ENCODE measurements at regions not wholly inside any gene's neighbourhood (a gene's known extent, or its start where the extent isn't known, plus 50 kb on each side); places are given as distances from the start of the nearest gene placed in this dataset.

DNA sequence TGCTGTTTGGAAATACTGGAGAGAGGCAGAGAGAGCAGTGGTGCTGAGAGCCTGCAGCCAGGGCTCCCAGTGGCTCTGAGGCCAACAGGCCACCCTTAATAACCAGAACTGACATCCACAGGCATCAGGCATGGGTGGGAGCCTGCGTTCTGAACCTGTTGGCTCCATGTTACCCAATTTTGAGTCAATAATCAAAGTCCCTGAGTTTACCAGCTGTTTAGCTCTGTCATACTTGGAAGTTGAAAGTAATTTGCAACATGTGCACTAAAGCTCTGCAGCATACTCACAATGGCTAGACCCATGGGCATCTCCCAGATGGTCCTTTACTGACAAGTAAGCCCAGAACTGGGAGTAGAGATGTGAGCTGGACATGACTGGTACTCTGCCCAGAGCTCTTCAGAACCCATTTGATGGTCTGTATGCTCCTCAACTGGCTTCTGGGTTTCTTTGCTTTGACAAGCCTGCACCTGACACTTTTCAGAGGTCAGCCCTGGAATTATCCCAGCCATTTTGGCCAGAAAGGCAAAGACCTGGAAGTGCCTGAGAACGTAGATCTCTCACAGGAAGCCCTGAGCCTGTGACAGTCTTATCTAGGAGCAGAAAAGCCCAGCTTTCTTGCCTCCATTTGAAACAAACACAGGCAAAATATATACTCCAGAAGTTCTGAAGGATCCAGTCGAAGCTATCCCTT lies 122.4 kb upstream of the CITED2 start:
- H3K9me3 ChIP-seq (replicated peaks; ENCODE audit: control insufficient read depth, insufficient read depth, low read depth, low read length), result no peaks in the 10 kb centered on the region
- intact Hi-C loops (cut with micrococcal nuclease) (loop anchor here (1.0 to 5.0 kb wide), 4 partner anchors 20 to 122 kb away; partner anchors contain the start of gene CITED2), in situ Hi-C loops (cut with MboI) (no loop called here)
- no TSS peak for BruUV-seq (replicated peaks)
- H3K36me3 ChIP-seq (ENCODE audit: control insufficient read depth, insufficient read depth, low read length), result no peaks in the 10 kb centered on the region
- ChIA-PET CTCF (ENCODE audit: low intra/inter-chr PET ratio) (no interaction called here), POLR2A (interaction anchor here (0.7 to 1.9 kb wide), 8 partner anchors 11 to 122 kb away, joined by 3 to 17 read pairs (median 4); partner anchors contain the start of gene CITED2)
- DNase-seq (ENCODE audit: extremely low read depth in 1 of 4, low spot score in 3 of 4), result peak in 2 of 4 experiments; percentile 46 to 70
- peak overlapping the region; percentile 66 for H3K4me2 ChIP-seq (ENCODE audit: insufficient read depth, low read length)
- ATAC-seq, result peak; percentile 75
- H3K9me1 ChIP-seq (ENCODE audit: control insufficient read depth, insufficient read depth, low read length), result no peaks in the 10 kb centered on the region
- H2AFZ ChIP-seq (ENCODE audit: low read depth, low read length), result peak overlapping the region; percentile 87
- WGBS (ENCODE audit: insufficient coverage, low coverage, missing lambda C conversion rate), result 19% methylated on average over 3 of the region's 3 CpGs
- H3K4me1 ChIP-seq (replicated peaks in 1 of 2; ENCODE audit: control insufficient read depth in 2 of 2, insufficient read depth in 2 of 2, low read length in 2 of 2), result peaks cover 19 to 22% of the 10 kb centered on the region in 2 experiments
- no peak for FAIRE-seq
- H3K4me3 ChIP-seq, result peak overlapping the region; percentile 4; the same call in 1 of the 2 replicates
- H3K9ac ChIP-seq (ENCODE audit: insufficient read depth in 1 of 2, low read depth in 2 of 2, low read length in 2 of 2), result peak overlapping the region; percentile 54 to 70; a peak in 3 of 4 replicates
- peak overlapping the region; percentile 57 for H3K27ac ChIP-seq (ENCODE audit: extremely low read depth, low read depth, low read length)
- H3K79me2 ChIP-seq (ENCODE audit: control insufficient read depth, insufficient read depth, low read length), result no peaks in the 10 kb centered on the region
- no peaks in the 10 kb centered on the region for H3K27me3 ChIP-seq (ENCODE audit: control insufficient read depth in 2 of 2, insufficient read depth in 2 of 2, low read length in 2 of 2)
- no peaks in the 10 kb centered on the region for H4K20me1 ChIP-seq (replicated peaks; ENCODE audit: control insufficient read depth, insufficient read depth, low read length)
- TF ChIP-seq TAF7 (tag; IDR thresholded peaks at IDR 0.05) (no peak), ZBTB7A (IDR thresholded peaks at IDR 0.05; ENCODE audit: borderline replicate concordance, control insufficient read depth, low read depth, low read length) (no peak), JUND (IDR thresholded peaks at IDR 0.05; ENCODE audit: borderline replicate concordance, low read depth, low read length) (no peak), JUND (tag; IDR thresholded peaks at IDR 0.05; ENCODE audit: borderline replicate concordance, low read depth, low read length) (peak; percentile 39; the same call in 1 of the 3 replicates), NFATC3 (IDR thresholded peaks at IDR 0.05) (peak; percentile 29; the same call in 1 of the 2 replicates), ZNF589 (CRISPR knock-in tag; IDR thresholded peaks at IDR 0.05; ENCODE audit: low read depth) (0 out of 2 replicates have a peak, but pooled peaks have one; percentile 41), ETV5 (CRISPR knock-in tag; IDR thresholded peaks at IDR 0.05; ENCODE audit: low read depth) (peak; percentile 54; the same call in 1 of the 2 replicates), MAFG (tag; conservative IDR thresholded peaks at IDR 0.05) (0 out of 2 replicates have a peak, but pooled peaks have one; percentile 10), SMC3 (conservative IDR thresholded peaks at IDR 0.05; ENCODE audit: insufficient read depth, low read depth, low read length) (no peak), NFRKB (IDR thresholded peaks at IDR 0.05; ENCODE audit: low read depth) (0 out of 2 replicates have a peak, but pooled peaks have one; percentile 10), HSF4 (CRISPR knock-in tag; IDR thresholded peaks at IDR 0.05; ENCODE audit: borderline replicate concordance) (no peak), RBBP5 (IDR thresholded peaks at IDR 0.05; ENCODE audit: borderline replicate concordance, insufficient read depth, low read length, poor library complexity, severe bottlenecking) (peak; percentile 84)
- TF ChIP-seq, protein P1, sequence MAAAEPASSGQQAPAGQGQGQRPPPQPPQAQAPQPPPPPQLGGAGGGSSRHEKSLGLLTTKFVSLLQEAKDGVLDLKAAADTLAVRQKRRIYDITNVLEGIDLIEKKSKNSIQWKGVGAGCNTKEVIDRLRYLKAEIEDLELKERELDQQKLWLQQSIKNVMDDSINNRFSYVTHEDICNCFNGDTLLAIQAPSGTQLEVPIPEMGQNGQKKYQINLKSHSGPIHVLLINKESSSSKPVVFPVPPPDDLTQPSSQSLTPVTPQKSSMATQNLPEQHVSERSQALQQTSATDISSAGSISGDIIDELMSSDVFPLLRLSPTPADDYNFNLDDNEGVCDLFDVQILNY (CRISPR knock-in tag; IDR thresholded peaks at IDR 0.05), result 0 out of 2 replicates have a peak, but pooled peaks have one; percentile 11
- TF ChIP-seq, protein P2, sequence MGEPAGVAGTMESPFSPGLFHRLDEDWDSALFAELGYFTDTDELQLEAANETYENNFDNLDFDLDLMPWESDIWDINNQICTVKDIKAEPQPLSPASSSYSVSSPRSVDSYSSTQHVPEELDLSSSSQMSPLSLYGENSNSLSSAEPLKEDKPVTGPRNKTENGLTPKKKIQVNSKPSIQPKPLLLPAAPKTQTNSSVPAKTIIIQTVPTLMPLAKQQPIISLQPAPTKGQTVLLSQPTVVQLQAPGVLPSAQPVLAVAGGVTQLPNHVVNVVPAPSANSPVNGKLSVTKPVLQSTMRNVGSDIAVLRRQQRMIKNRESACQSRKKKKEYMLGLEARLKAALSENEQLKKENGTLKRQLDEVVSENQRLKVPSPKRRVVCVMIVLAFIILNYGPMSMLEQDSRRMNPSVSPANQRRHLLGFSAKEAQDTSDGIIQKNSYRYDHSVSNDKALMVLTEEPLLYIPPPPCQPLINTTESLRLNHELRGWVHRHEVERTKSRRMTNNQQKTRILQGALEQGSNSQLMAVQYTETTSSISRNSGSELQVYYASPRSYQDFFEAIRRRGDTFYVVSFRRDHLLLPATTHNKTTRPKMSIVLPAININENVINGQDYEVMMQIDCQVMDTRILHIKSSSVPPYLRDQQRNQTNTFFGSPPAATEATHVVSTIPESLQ (CRISPR knock-in tag; IDR thresholded peaks at IDR 0.05), result 0 out of 2 replicates have a peak, but pooled peaks have one; percentile 36
- TF ChIP-seq, protein P3, sequence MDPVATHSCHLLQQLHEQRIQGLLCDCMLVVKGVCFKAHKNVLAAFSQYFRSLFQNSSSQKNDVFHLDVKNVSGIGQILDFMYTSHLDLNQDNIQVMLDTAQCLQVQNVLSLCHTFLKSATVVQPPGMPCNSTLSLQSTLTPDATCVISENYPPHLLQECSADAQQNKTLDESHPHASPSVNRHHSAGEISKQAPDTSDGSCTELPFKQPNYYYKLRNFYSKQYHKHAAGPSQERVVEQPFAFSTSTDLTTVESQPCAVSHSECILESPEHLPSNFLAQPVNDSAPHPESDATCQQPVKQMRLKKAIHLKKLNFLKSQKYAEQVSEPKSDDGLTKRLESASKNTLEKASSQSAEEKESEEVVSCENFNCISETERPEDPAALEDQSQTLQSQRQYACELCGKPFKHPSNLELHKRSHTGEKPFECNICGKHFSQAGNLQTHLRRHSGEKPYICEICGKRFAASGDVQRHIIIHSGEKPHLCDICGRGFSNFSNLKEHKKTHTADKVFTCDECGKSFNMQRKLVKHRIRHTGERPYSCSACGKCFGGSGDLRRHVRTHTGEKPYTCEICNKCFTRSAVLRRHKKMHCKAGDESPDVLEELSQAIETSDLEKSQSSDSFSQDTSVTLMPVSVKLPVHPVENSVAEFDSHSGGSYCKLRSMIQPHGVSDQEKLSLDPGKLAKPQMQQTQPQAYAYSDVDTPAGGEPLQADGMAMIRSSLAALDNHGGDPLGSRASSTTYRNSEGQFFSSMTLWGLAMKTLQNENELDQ (CRISPR knock-in tag; IDR thresholded peaks at IDR 0.05; ENCODE audit: borderline replicate concordance), result 0 out of 2 replicates have a peak, but pooled peaks have one; percentile 41

Data from K562 (cell line).